COLO829 (cell line): ENCODE measurements at regions not wholly inside any gene's neighbourhood (a gene's known extent, or its start where the extent isn't known, plus 50 kb on each side); places are given as distances from the start of the nearest gene placed in this dataset.
"Not testable (repeated sequence)": the region's sequence is repeated elsewhere in the genome, so short reads cannot be mapped to it uniquely, and the experiment has no call there.

Experiments
- DNase-seq: peaks from one replicate; pipeline ENCODE4 v3.0.0; 2012; ENCODE audit warnings: low spot score

DNA sequence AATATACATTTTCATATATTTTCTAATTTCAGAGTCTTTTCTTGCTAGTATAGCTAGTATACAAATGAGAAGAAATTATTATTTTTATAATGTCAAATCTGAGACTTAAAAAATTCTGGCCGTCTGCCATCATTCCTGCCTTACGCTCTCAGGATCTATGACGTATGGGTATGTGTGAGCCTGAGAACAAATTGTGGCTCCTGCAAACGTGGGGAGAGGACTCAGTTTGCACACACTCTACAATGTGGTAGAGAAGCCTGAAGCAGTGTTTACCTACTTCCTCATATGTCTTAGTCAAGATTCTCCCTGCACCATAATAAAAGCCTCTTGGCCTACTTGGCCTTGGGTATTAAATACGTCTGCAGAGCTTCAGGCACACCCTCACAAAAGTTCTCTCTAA, 825.4 kb downstream of the SEMA5A start:
- DNase-seq, result no peak

DNA sequence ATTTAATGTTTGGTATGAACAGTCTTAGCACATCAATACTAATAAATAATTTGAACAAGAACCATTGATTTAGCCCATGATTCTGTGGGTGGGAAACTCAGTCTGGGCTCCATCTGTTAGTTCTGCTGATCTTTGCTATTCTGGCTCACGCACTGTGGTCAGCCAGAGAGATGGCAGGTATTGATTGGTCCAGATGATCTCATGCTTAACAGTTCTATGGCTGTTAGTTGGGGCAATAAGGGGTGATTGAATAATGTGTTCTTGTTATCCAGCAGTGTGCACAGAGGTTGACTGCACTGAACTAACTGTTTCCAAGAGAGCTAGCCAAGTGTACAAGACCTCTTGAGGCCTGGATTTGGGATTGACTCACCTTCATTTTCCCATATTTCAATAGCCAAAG, 824.3 kb downstream of the SEMA5A start:
- DNase-seq, result no peak

DNA sequence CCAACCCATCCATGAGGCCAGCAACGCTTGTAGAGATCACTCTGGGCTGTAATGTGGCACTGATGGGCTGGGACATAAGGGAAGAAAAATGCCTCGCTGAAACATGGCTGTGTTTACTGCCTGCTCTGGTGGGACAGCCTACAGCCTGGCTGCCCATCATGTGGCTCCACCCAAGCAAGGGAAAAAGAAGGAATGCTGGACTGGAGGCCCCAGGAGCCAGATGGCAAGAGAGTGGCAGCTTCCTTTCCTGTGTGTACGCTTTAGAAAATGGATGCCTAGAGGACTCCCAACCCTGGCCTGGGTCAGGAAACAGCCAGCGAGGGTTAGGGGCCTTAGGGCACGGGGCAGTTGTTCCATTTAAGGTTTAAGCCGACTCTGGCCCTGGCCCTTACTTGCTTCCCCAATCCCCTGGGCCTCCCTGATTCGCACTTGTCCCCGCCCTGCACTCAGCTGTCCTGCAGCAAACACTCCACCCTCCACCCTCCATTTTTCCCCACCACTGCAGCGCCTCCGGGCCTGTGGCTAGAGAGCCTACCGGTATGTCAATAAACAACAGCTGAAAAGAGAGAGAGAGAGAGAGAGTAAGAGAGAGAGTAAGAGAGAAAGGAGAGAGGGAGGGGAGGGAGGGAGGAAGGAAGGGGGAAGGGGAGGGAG, 819.4 kb downstream of the SEMA5A start:
- no peak for DNase-seq

DNA sequence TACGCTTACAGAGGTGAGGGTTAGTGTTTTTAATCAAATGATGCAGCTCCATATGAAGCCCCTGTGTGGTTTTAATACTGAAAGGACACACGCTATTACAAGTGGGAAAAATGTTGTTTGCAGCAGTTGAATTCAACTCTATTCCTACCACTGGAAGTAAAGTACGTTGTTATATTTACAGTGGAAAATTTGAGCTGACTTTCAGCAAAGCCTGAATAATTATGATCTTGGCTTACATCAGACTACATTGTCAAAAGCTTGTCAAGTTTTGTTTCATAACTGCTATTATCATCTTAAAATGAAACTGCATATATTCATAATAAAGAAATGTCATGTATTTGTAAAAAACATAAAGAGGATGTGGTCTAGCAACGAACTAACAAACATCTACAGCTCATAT, 818.5 kb downstream of the SEMA5A start:
- no peak for DNase-seq

DNA sequence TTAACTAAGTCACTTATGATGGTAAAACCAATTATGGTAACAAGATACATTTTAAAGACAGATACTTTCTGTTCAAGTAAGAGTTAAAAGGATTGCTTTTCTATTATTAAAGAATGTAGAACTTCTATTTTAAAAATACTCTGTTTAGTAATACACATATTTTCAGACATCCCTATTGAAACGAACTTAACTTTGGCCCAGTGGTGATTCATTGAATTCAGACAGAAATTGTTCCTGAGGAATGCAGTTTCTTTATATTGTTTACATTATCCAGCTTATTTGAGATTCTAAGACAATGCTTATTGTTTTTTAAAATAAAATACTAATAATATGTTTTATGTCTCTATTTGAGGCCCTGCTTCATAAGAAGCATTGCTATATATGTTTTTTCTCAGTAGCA, 816.4 kb downstream of the SEMA5A start:
- DNase-seq, result no peak

DNA sequence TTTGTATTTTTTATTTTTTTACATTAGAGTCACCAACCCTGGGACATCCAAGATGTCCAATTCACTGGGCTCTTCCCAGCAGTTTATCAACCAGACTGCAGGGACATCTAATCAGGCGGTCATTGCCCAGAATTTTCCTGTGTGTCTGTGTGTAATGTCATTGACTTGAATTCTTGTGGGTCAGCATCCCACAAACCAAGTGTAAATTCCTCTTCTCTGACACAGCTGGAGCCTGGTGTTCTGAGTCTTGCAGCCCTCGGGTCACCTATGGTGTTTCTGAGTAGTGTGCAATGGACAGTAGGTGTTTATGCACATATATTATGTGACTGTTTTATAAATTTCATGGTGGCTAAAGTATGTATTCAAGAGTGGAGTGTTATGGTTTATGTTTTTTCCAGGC, 815.7 kb downstream of the SEMA5A start:
- no peak for DNase-seq

DNA sequence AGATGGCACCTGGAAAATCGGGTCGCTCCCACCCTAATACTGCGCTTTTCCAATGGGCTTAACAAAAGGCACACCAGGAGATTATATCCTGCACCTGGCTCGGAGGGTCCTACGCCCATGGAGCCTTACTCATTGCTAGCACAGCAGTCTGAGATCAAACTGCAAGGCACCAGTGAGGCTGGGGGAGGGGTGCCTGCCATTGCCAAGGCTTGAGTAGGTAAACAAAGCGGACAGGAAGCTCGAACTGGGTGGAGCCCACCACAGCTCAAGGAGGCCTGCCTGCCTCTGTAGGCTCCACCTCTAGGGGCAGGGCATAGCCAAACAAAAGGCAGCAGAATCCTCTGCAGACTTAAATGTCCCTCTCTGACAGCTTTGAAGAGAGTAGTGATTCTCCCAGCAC, 814.8 kb downstream of the SEMA5A start:
- DNase-seq, result not testable (repeated sequence)

DNA sequence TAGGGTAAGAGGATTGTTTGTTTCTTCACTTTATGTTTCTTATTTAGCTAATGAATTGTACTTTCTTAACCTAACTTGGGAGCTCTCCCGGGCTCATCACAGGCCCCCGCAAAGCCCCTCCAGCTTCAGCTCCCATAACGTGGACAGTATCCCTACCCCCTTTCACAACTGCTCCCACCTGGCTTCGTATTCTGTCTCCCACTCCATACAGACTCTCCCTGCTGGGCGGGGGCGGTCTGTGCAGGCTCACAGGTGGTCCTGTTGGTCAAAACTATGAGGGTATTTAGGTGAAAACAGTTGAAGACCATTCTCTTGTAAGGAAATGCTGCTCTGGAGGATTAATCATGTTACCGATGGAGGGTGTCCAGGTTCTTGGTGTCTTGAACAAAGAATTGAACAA, 805.3 kb downstream of the SEMA5A start:
- DNase-seq, result no peak

DNA sequence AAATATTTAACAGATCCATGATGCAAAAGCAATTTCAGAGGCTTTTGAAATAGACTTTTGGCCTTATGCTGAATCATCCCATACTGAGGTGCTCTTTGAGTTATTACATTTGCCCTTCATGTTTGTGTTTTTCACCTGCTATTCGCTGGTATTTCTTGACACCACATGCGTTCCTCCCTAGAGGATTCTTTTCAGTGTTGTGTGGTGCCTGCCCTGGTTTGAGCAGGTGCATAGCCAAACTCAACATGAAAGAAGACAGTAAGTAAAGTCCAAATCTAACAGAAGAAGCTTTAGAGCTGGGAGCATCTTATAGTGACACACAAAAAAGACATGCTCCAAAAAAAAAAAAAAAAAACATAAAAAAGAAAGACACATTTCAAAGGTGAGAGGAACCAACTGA, 796.3 kb downstream of the SEMA5A start:
- no peak for DNase-seq

DNA sequence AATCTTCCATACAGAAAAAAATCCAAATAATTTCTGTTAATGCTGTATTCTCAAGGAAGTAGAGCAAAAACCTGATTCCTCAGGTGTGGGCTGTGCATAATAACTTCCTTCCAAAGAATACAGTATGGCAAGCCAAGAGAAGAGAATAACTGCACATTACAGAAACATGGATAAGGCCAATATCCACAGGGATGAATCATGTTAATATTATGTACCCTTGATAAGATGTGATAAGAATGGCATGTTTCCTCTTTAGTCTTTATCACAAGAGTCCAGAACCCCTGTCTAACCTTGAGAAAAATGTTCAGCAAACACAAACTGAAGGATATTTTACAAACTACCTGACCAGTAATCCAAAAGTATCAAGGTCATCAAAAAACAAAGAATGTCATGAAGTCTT, 795.8 kb downstream of the SEMA5A start:
- DNase-seq, result no peak

DNA sequence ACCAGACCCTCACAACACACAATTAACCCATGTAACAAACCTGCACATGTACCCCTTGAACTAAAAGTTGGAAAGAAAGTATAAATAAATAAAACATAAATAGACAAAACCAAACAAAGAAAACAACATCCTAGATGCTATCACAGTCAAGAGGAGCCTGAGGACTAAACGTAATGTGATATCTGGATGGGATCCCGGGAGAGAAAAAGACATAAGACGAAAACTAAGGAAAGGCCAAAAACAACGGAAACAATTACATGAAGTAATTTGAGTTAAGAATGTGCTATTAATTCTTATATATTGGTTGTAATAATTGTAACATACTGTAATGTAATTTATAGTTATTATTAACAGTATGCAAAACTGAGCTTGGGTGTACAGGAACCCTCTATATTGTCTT, 793.9 kb downstream of the SEMA5A start:
- DNase-seq, result no peak

DNA sequence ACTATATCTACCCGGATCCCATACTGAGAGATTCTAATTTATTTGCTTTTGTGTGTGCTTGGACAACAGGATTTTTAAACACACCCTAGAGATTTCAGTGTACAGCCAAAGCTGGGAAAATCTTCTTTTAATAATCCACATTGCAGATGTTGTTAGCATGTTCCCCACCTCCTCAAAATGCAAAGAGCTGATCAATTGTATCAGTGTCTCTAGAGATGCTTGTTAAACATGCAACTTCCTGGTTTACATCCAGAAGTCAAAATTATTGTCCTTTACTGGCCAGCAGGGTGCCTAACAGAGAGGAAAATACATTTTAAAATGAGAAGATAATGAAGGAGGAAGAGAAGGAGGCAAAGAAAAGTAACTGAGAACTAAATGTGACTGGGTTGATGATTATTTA, 793.3 kb downstream of the SEMA5A start:
- DNase-seq, result no peak

DNA sequence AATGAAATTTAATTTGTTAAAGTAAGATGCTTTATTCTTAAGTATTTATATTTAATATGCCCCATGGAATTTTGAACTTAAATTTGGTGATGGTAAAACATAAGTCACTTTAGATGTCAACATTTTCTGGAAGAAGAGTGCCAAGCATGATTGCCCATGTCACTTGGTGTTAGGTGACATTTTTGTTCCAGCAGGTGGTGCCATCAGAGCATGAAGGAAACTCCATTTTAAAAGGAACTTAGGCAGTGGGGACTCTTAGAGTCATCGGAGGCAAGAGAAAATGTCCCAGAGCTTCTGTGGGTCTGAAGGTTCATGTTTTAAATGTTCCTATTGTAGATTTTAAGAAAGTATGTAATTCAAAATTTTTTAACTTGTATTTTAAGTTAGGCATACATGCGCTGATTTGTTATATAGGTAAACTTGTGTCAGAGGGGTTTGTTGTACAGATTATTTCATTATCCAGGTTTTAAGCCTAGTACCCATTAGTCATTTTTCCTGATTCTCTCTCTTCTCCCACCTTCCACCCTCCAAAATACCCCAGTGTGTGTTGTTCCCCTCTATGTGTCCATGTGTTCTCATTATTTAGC, 789.3 kb downstream of the SEMA5A start:
- DNase-seq, result peak; percentile 17

DNA sequence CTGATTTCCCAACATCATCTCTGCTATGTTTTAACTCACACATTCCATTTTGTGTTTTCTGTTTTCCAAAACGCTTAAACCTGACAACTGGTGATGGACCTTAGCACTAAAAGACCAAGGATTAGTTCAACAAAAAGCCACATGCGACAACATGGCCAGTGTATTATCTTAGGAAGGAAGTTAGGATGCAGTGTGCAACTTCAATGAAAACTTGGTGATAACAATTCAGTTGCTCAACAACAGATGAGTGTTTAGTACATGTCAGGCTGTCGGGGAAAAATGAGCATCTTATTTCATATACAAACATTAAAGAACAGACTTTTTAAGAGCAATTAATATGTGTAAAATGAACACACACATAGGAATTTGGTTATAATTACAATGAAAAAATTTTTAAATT, 780.0 kb downstream of the SEMA5A start:
- no peak for DNase-seq

DNA sequence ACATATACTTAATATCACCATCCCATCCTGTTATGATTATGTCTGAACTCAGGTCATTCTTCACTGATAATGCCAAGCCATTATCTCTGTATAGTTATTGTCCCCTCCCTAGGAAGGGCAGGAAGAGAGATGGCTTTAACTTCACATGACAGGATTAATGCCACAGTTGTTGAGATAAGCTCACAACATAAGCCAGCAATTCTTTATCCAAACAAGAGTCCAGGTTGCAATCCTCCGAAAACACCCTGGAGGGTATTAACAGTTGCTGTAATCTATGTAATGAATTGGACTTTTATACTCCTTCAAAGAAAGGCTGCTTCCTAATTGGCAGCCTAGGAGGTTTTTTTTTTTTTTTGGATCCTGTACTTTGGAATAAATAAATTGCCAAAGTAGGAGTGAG, 779.4 kb downstream of the SEMA5A start:
- DNase-seq, result peak; percentile 70

DNA sequence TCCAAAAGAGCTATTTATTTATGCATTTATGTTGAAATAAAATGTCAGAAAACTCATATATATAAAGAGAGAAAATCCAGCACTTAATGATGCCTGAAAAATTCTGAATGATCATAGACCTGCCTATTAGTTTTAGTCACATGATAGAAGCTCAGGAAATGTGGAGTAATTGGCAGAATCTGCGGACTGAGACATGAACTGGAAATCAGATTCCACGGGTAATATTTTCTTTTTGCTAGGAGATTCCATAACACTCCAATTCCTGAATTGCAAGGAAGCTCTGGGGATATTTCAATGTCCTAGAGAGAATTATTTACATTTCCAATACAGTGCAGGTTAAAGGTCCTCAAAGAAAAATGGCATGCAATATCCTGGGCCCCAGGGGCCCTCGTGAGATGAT, 778.8 kb downstream of the SEMA5A start:
- DNase-seq, result no peak

DNA sequence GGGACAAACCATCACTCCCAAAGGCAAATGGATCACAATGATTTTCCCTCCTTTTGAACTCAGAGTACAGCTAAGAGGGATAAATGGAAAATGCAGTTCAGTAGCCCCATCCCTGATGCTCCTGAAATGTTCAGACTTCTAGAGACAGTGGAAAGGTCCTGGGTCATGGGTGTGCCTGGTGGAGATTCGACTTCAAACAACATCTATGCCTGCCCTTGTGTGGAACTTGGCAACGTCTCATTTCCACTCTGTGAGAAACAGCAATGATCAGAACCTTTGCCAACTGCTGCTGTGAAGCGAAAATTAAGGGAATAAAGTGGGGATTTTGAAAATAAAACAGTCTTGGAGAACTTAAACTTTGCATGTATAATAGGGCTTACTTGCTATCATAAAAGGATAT, 778.1 kb downstream of the SEMA5A start:
- no peak for DNase-seq

DNA sequence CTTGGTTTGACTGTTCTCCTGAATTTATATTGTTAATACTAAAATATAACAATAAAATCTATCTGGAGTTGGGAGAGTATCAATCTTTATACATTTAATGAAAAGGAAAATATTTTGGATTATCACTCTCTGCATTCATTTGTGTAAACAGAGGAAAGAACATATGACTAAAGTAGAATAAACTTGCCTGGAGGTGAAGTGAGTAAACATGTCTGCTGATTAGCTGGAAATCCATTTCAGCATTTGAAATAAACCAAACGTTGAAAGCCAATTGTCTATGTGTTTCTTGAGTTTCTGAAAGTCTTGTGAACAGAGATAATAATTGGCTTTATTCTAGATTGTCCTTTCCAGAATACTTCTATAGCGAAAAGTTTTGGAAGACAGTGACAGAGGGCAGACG, 776.2 kb downstream of the SEMA5A start:
- DNase-seq, result no peak

DNA sequence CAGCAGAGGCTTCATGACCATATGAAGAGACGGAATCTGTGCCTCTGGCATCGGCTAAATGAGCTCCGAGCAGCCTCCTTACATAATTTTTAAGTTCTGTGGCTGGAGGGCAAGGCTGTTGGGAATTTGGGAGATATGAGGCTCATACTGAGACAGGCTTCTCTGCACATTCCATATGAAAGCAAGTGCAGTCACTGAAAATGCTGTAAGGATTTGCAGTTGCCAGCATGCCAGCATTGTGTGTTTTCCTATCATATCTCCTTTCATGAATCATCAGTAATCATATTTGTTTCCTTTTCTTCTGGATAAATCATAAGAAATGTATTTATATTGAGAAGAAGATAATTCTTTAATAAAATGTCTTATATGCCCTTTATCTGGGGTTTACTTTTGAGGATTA, 775.4 kb downstream of the SEMA5A start:
- no peak for DNase-seq

DNA sequence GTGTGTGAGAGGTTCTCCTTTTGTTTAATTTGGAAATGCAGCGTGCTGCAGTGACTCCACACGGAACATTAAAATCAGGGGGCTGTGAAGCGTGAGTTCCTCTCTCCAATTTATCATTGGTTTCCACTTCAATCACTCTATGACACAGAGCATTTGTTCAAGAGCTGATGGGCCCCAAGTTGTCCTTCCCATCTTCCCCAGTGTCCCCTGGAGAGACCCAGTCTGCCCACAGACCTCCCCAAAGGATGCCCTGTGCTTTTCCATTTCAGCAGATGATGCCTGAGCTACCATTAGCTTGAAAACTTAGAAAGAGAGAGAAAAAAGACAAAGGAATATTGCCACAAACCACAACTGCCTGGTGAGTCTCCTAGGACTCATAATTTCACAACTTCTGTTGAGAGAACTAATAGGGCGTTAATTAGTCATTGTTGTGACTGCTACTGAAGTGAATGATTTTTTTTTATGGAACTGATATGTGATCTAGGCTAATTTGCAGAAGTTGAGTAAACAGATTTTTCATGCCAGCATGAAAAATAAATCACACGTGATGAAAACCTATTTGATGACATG, 772.7 kb downstream of the SEMA5A start:
- DNase-seq, result no peak

DNA sequence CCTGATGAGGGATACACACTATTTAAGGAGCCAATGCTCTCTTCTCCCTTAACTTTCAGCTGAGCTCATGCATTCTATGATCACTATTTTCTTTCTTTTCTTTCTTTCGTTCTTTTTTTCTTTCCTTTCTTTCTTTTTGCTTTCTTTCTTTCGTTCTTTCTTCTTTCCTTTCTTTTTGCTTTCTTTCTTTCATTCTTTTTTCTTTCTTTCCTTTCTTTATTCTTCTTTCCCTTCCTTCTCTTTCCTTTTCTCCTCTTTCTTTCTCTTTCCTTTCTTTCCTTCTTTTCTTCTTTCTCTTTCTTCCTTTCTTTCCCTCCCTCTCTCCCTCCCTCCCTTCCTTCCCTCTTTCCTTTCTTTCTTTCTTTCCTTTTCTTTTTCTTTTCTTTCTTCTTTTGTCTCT, 761.2 kb downstream of the SEMA5A start:
- no peak for DNase-seq

DNA sequence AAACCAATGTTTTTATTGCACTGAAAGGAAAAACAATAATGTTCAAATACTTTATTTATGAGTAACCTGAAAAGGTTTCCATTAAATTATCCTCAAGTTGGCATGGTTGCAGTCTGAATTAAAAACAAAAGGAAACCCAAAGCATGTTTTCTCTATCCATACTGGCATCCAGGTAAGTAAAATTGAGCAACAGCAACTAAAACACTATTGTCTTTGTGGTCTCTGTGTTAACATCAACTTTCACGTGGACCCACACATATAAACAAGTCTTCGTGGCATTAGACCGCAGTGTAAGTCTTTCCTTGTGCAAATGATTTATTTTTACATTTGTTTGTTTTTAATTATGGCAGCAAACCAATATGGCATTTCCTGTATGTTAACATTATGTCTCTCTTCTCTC, 757.6 kb downstream of the SEMA5A start:
- no peak for DNase-seq

DNA sequence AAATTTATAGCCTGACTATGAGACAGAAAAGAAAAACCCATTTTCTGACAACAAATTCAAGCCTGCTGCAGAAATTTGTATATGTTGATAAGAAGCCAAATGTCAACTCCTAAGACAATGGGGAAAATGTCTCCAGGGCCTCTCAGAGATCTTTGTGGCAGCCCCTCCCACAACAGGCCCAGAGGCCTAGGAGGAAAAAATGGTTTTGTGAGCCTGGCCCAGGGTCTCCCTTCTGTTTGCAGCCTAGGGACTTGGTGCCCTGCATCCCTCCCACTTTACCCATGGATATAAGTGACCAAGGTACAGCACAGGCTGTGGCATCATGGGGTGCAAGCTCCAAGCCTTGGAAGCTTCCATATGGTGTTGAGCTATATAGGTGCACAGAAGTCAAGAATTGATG, 740.2 kb downstream of the SEMA5A start:
- DNase-seq, result no peak

DNA sequence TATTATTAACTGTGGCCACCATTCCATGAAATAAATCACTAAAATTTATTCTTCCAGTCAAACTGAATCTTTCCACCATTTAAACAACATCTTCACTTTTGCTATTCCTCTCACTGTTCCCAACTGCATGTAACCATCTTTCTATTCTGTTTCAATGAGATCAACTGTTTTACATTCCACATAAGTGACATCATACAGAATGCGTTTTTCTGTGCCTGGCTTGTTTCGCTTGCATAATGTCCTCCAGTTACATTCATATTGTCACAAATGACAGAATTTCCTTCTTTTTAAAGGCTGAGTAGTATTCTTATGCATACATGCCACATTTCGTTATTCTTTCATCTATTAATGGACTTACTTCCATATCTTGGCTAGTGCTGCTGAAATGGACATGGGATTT, 738.2 kb downstream of the SEMA5A start:
- no peak for DNase-seq
